Fibroblast of villous mesenchyme (primary cell): ENCODE measurements at regions not wholly inside any gene's neighbourhood (a gene's known extent, or its start where the extent isn't known, plus 50 kb on each side); places are given as distances from the start of the nearest gene placed in this dataset.

Experiments used
- DNase-seq: peaks from one replicate; pipeline ENCODE4 v3.0.0-alpha.2; 2010; ENCODE audit warnings: low read depth
- H3K4me3 ChIP-seq: 2 replicates; pipeline ENCODE4 v1.5.1; 2011; ENCODE audit warnings: low read depth, mild to moderate bottlenecking, low read length
- TF ChIP-seq, protein P1 (sequence below): IDR thresholded peaks from 2 replicates; pipeline ENCODE4 v1.5.1; 2012; ENCODE audit warnings: low read depth, mild to moderate bottlenecking, low read length; ENCODE audit not compliant: insufficient read depth

DNA sequence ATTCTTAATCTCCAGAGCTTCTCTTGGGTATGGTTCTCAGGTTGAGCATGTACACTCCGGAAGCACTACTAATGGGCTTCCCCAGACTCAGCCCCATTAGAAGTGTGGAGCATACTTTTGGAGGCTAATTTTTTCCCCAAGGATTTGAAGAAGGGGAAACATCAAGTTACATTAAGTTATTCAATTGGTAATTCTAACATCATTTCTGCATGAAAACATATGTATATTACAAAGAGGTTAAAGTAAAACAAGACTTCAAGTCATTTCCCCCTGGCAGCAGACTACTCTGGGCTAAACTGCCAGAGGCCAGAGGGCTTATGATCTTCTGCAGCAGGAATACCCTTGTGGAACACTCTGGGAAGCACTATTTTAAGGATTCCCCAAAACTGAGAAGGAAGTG is 227.7 kb upstream of the STK17B start:
- no peak for DNase-seq
- no peak overlapping the region for H3K4me3 ChIP-seq
- TF ChIP-seq, protein P1, sequence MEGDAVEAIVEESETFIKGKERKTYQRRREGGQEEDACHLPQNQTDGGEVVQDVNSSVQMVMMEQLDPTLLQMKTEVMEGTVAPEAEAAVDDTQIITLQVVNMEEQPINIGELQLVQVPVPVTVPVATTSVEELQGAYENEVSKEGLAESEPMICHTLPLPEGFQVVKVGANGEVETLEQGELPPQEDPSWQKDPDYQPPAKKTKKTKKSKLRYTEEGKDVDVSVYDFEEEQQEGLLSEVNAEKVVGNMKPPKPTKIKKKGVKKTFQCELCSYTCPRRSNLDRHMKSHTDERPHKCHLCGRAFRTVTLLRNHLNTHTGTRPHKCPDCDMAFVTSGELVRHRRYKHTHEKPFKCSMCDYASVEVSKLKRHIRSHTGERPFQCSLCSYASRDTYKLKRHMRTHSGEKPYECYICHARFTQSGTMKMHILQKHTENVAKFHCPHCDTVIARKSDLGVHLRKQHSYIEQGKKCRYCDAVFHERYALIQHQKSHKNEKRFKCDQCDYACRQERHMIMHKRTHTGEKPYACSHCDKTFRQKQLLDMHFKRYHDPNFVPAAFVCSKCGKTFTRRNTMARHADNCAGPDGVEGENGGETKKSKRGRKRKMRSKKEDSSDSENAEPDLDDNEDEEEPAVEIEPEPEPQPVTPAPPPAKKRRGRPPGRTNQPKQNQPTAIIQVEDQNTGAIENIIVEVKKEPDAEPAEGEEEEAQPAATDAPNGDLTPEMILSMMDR, result no peak

- H3K4me3 ChIP-seq, result no peak overlapping the region
- TF ChIP-seq, protein P1, result no peak
- DNase-seq, result peak; percentile 95
Observed at GRCh38 chr2:196399722-196400691, 228.6 kb upstream of the STK17B start.

- peak; percentile 76 for DNase-seq
- H3K4me3 ChIP-seq, result no peak overlapping the region
- TF ChIP-seq, protein P1, result no peak
Observed at GRCh38 chr2:196403471-196403870, 232.1 kb upstream of the STK17B start.

DNA sequence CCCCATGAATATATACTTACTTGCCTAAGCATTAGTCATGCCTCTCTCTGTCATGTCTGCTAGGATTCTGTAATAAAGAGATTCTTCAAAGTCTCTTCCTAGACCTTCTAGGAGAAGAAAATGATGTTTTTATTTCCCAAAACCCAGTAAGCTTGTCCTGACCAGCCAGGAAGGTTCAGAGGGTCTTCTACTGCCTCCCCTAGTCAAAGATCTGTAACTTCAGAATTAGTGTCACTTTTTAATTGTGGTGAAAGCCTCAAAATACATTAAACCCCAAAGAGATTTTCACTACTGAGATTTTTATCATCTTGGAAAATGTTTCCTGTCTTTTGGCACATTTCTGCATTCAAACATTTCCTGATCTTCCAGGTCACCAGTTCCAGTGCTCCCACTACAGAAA is 232.9 kb upstream of the STK17B start:
- TF ChIP-seq, protein P1, result no peak
- DNase-seq, result no peak
- no peak overlapping the region for H3K4me3 ChIP-seq

GRCh38 chr2:196407675-196408264 is 231.7 kb upstream of the CCDC150 start:
- no peak overlapping the region for H3K4me3 ChIP-seq
- TF ChIP-seq, protein P1, result no peak
- DNase-seq, result no peak

GRCh38 chr2:196409376-196409775 is 230.1 kb upstream of the CCDC150 start:
- DNase-seq, result no peak
- TF ChIP-seq, protein P1, result no peak
- H3K4me3 ChIP-seq, result no peak overlapping the region
